ENCODE measurements at regions not wholly inside any gene's neighbourhood (a gene's known extent, or its start where the extent isn't known, plus 50 kb on each side); places are given as distances from the start of the nearest gene placed in this dataset.

- TF ChIP-seq EZH2phosphoT487 (IDR thresholded peaks at IDR 0.05; ENCODE audit: insufficient read depth, low read depth) (no peak), EZH2 (IDR thresholded peaks at IDR 0.05; ENCODE audit: insufficient read depth, poor library complexity, severe bottlenecking) (no peak)
Observed at GRCh38 chr12:4041187-4041885, 168.1 kb upstream of the PARP11 start.
